Colonic mucosa (tissue), 4 donors: ENCODE measurements at regions not wholly inside any gene's neighbourhood (a gene's known extent, or its start where the extent isn't known, plus 50 kb on each side); places are given as distances from the start of the nearest gene placed in this dataset.

Source experiments
- DNase-seq: peaks from one replicate; pipeline ENCODE4 v3.0.0-alpha.2; 2020
- H3K27ac ChIP-seq: fragments of 200-600 bp; one replicate; pipeline ENCODE4 v1.8.0; 2021
- H3K27me3 ChIP-seq: fragments of 200-600 bp; one replicate; pipeline ENCODE4 v1.8.0; 2021
- H3K36me3 ChIP-seq: fragments of 200-600 bp; one replicate; pipeline ENCODE4 v1.8.0; 2021
- H3K4me1 ChIP-seq: fragments of 200-600 bp; one replicate; pipeline ENCODE4 v1.8.0; 2021; ENCODE audit warnings: mild to moderate bottlenecking
- H3K4me3 ChIP-seq: fragments of 200-600 bp; one replicate; pipeline ENCODE4 v1.8.0; 2021
- H3K9ac ChIP-seq, 2 donors: one replicate each; pipeline ENCODE4 v1.7.0; 2013; ENCODE audit warnings: control low read depth in 2 of 2, low read depth in 2 of 2, low read length in 2 of 2
- H3K9me3 ChIP-seq: fragments of 200-600 bp; one replicate; pipeline ENCODE4 v1.8.0; 2021
- intact Hi-C: fragments of 100-400 bp; cut with DNase I; formaldehyde crosslinking; loops from one replicate; pipeline ENCODE4 v1.14.1; 2022
- TF ChIP-seq, protein P1 (sequence below): fragments of 200-600 bp; IDR thresholded peaks from one replicate; pipeline ENCODE4 v1.8.0; 2022; ENCODE audit warnings: antibody characterized with exemption, mild to moderate bottlenecking
- donor health status: healthy.
- donor health status: DM: no; HTN: no; CAD: no.
- donor health status: DM: no; HTN: no; CAD: no.

DNA sequence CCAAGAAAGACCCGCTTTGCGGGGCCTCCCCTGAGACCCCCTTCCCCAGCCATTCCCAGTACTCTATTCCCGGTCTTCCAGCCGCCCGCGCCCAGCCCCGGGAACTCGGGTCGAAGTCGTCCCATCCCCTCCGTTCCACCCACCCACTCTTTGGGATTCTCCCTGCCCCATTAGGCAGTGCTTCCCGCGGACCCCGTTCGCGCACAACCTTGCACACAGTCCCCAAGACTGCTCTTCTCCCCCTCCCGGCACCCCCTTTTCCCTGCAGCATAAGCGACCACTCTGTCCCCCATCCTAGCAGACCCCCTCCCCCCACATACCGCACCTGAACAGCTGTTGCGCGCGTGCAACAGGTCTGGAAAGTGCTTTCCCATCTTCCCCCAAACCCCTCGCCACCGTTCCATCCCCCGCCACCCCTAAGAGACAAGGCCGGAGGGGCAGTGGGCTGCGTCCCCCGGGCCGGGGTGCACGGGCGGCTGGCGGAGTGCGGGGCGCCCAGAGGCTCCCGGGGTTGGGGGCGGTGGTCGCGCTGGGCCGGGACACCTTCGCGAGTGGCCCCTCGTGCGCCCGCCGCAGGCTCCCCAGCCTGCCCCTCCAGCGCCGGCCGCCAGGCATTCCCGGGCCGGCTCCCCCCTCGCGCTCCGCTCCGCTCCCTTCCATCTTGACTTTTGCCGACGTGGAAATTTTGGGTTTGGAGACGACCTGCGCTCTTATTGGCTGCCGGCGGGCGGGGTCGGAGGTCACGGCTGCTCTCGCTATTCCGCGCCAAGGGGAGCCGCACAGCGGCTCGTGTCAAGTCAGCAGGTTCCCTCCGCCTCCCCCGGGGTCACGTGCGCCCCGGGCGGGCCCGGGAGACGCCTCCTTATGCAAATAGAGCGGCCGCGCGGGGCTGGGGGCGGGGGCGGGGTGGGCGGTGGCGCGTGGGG, 201.2 kb upstream of the NFE2L3 start:
- Histone ChIP-seq H3K4me3 (peak overlapping the region; percentile 57), H3K27ac (peak overlapping the region; percentile 55), H3K4me1 (peaks cover 3% of the 10 kb centered on the region), H3K36me3 (no peaks in the 10 kb centered on the region), H3K27me3 (no peaks in the 10 kb centered on the region), H3K9ac (peak overlapping the region; percentile 71 to 82), H3K9me3 (no peaks in the 10 kb centered on the region)
- TF ChIP-seq, protein P1, sequence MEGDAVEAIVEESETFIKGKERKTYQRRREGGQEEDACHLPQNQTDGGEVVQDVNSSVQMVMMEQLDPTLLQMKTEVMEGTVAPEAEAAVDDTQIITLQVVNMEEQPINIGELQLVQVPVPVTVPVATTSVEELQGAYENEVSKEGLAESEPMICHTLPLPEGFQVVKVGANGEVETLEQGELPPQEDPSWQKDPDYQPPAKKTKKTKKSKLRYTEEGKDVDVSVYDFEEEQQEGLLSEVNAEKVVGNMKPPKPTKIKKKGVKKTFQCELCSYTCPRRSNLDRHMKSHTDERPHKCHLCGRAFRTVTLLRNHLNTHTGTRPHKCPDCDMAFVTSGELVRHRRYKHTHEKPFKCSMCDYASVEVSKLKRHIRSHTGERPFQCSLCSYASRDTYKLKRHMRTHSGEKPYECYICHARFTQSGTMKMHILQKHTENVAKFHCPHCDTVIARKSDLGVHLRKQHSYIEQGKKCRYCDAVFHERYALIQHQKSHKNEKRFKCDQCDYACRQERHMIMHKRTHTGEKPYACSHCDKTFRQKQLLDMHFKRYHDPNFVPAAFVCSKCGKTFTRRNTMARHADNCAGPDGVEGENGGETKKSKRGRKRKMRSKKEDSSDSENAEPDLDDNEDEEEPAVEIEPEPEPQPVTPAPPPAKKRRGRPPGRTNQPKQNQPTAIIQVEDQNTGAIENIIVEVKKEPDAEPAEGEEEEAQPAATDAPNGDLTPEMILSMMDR: no peak
- intact Hi-C loops: no loop called here
- DNase-seq: peak; percentile 97

- Histone ChIP-seq H3K4me1 (peaks cover 3% of the 10 kb centered on the region), H3K9me3 (no peaks in the 10 kb centered on the region), H3K4me3 (peak overlapping the region; percentile 57), H3K9ac (peak overlapping the region; percentile 76 to 81), H3K36me3 (no peaks in the 10 kb centered on the region), H3K27ac (peak overlapping the region; percentile 93), H3K27me3 (no peaks in the 10 kb centered on the region)
- TF ChIP-seq, protein P1: no peak
- peak; percentile 46 for DNase-seq
- intact Hi-C loops: no loop called here
Observed at GRCh38 chr7:25951414-25952260, 200.4 kb upstream of the NFE2L3 start.

DNA sequence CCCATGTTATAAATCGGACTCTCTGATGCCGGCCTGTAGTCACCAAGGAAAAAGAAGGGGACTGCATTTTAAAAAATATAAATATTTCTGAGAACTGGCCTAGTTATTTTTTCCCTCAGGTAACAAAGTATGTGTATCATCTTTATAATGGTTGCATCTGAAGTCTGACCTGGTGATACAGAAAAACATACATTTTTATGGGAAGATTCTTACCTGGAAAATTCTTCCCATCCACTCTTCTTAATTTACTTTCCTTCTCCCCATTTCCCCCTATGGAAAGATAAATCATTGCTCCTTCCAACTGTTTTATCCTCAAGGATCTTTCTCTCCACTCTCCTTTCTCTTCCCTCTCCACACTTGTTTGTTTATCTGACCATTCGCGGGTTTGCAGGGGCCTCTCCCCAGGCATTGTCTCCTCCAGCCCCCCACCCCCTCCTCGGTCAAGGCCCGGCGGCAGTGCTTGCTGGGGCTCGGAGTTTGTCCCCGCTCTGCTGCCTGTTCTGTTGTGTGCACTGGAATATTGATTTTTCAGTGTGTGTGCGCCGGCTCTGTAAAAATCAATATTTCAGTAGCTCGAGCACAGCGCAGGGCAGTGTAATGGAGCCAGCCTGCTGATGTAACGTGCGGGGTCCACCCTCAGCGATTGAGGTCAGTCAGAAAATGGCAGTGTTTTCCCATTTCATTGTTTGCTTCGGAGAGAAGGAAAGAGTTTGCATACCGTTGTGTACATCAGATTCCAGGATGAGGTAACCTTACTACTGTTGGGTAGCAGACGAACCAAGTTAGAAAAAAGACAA, 199.5 kb upstream of the NFE2L3 start:
- TF ChIP-seq, protein P1: no peak
- H3K27ac ChIP-seq: peak overlapping the region; percentile 93
- peaks cover 3% of the 10 kb centered on the region for H3K4me1 ChIP-seq
- peak overlapping the region; percentile 57 for H3K4me3 ChIP-seq
- intact Hi-C loops: no loop called here
- H3K36me3 ChIP-seq: no peaks in the 10 kb centered on the region
- DNase-seq: no peak
- H3K27me3 ChIP-seq: no peaks in the 10 kb centered on the region
- H3K9ac ChIP-seq: no peak overlapping the region
- no peaks in the 10 kb centered on the region for H3K9me3 ChIP-seq

DNA sequence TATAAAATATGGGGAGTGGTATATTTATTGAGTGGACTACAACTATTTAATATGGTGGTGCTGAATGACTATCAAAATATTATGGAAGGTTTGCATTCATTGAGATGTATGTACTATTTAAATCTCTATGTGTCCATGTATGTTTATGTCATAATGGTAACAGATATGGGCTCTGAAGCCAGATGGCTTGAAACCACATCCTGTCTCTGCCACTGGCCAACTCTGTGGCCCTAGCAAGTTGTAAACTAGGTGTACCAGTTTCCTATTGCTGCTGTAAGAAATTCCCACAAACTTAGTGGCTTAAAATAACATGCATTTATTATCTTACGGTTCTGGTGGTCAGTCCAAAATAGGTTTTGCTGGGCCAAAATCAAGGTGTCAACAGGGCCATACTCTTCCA, 198.1 kb upstream of the NFE2L3 start:
- no peak for DNase-seq
- TF ChIP-seq, protein P1: no peak
- Histone ChIP-seq H3K36me3 (no peaks in the 10 kb centered on the region), H3K4me1 (peaks cover 3% of the 10 kb centered on the region), H3K9me3 (no peaks in the 10 kb centered on the region), H3K4me3 (no peak overlapping the region), H3K27me3 (no peaks in the 10 kb centered on the region), H3K9ac (no peak overlapping the region), H3K27ac (no peak overlapping the region)
- intact Hi-C loops: no loop called here

GRCh38 chr7:25954395-25954794, 197.6 kb upstream of the NFE2L3 start:
- Histone ChIP-seq H3K4me3 (no peak overlapping the region), H3K27ac (no peak overlapping the region), H3K27me3 (no peaks in the 10 kb centered on the region), H3K9me3 (no peaks in the 10 kb centered on the region), H3K9ac (no peak overlapping the region), H3K36me3 (no peaks in the 10 kb centered on the region), H3K4me1 (no peaks in the 10 kb centered on the region)
- intact Hi-C loops: no loop called here
- TF ChIP-seq, protein P1: no peak
- DNase-seq: no peak
